ENCODE measurements at regions not wholly inside any gene's neighbourhood (a gene's known extent, or its start where the extent isn't known, plus 50 kb on each side); places are given as distances from the start of the nearest gene placed in this dataset.

DNA sequence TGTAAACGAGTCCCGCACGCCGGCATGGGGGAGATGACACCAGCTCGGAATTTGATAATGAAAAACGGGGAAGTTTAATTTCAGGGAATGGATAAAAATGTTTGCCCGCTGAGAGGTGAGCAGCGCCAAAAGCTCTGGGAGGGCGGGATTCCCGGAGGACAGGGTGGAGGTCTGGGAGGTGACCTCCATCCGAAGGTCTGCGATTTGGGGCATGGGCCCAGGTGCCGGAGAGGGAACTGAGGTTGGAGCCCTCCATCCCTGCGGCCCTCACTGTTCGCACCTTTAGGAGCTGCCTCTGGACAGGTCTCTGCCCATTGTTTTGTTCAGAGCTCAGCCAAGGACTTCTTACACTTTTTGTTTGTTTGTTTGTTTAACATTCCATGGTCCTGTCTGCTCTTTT, 129.8 kb downstream of the URI1 start:
- TF ChIP-seq, protein P1, sequence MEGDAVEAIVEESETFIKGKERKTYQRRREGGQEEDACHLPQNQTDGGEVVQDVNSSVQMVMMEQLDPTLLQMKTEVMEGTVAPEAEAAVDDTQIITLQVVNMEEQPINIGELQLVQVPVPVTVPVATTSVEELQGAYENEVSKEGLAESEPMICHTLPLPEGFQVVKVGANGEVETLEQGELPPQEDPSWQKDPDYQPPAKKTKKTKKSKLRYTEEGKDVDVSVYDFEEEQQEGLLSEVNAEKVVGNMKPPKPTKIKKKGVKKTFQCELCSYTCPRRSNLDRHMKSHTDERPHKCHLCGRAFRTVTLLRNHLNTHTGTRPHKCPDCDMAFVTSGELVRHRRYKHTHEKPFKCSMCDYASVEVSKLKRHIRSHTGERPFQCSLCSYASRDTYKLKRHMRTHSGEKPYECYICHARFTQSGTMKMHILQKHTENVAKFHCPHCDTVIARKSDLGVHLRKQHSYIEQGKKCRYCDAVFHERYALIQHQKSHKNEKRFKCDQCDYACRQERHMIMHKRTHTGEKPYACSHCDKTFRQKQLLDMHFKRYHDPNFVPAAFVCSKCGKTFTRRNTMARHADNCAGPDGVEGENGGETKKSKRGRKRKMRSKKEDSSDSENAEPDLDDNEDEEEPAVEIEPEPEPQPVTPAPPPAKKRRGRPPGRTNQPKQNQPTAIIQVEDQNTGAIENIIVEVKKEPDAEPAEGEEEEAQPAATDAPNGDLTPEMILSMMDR (IDR thresholded peaks at IDR 0.05; ENCODE audit: poor library complexity), result no peak
- no peak for TF ChIP-seq EZH2 (IDR thresholded peaks at IDR 0.05; ENCODE audit: borderline replicate concordance)
